Spleen (tissue), 7 donors: ENCODE measurements at regions not wholly inside any gene's neighbourhood (a gene's known extent, or its start where the extent isn't known, plus 50 kb on each side); places are given as distances from the start of the nearest gene placed in this dataset.

ENCODE experiments used
- POLR2A ChIP-seq, 3 donors: fragments of 450-650 bp; IDR thresholded peaks; one replicate each; pipeline ENCODE4 v1.5.1; 2017; ENCODE audit warnings: antibody characterized with exemption in 3 of 3, mild to moderate bottlenecking in 1 of 3
- TF ChIP-seq, protein P1 (sequence below), 11 experiments: fragments of 200-600 bp in 7 of 11; fragments of 450-650 bp in 4 of 11; sonication (generic) in 4 of 11; IDR thresholded peaks in 8 of 11; conservative IDR thresholded peaks in 3 of 11; 1 replicate in 7 of 11; 2 replicates in 4 of 11; pipeline versions ENCODE4 v1.4.0 to v1.8.0; 2016 to 2021; ENCODE audit warnings: antibody characterized with exemption in 11 of 11, inconsistent platforms in 4 of 11, mild to moderate bottlenecking in 1 of 11
- donor health status: DM: no; HTN: no; CAD: no; lungs with moderate emphysema.
- donor health status: DM: no; HTN: no; CAD: no.
- donor health status: DM: no; HTN: no; CAD: no.

DNA sequence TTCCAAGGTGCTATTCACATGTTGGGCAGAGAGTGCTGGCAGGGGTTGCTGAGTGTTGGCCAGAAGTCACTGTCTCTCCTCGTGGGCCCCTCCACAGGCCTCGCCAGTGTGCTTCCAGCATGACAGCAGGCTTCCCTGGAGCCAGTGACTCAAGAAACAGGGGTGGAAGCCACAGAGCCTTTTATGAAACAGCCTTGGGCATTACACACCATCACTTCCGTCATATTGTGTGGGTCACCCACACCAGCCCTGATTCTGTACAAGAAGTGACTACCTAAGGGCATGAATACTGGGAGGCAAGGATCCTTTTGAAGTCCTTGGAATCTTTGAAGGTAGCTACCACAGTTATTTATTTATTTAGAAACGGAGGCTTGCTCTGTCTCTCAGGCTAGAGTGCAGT, 177.6 kb upstream of the UBE3A start:
- TF ChIP-seq, protein P1, sequence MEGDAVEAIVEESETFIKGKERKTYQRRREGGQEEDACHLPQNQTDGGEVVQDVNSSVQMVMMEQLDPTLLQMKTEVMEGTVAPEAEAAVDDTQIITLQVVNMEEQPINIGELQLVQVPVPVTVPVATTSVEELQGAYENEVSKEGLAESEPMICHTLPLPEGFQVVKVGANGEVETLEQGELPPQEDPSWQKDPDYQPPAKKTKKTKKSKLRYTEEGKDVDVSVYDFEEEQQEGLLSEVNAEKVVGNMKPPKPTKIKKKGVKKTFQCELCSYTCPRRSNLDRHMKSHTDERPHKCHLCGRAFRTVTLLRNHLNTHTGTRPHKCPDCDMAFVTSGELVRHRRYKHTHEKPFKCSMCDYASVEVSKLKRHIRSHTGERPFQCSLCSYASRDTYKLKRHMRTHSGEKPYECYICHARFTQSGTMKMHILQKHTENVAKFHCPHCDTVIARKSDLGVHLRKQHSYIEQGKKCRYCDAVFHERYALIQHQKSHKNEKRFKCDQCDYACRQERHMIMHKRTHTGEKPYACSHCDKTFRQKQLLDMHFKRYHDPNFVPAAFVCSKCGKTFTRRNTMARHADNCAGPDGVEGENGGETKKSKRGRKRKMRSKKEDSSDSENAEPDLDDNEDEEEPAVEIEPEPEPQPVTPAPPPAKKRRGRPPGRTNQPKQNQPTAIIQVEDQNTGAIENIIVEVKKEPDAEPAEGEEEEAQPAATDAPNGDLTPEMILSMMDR (IDR thresholded peaks at IDR 0.05 in 8 of 11, conservative IDR thresholded peaks at IDR 0.05 in 3 of 11), result no peak
- no peak for TF ChIP-seq POLR2A (IDR thresholded peaks at IDR 0.05)
